HepG2 (cell line): ENCODE measurements at regions not wholly inside any gene's neighbourhood (a gene's known extent, or its start where the extent isn't known, plus 50 kb on each side); places are given as distances from the start of the nearest gene placed in this dataset.

ENCODE experiments used
- ATAC-seq: fragments of 200-7000 bp; cut with Tn5 transposase; 3 replicates; pipeline ENCODE4 v1.9.1; 2020; ENCODE audit warnings: mild to moderate bottlenecking, moderate library complexity
- BruUV-seq: library from RNA; stranded (reverse); fragments of 400-500 nt; replicated peaks from 2 replicates; lab custom pipeline; 2021; lab: Mats Ljungman, UMichigan
- CTCF ChIA-PET: fragments of 300-600 bp; formaldehyde crosslinking; extraction: SDS; loops from one replicate; lab custom pipeline; 2021; ENCODE audit warnings: low total read pairs, inconsistent platforms, low intra/inter-chr PET ratio; lab: Yijun Ruan, JAX
- POLR2A ChIA-PET: fragments of 350-600 bp; sonication (Branson Sonifier 250); formaldehyde crosslinking; loops from one replicate; lab custom pipeline; 2020; ENCODE audit warnings: antibody characterized with exemption, inconsistent platforms; lab: Yijun Ruan, JAX
- DNase-seq: peaks from one replicate; pipeline ENCODE4 v3.0.0-alpha.2; 2015; ENCODE audit warnings: low spot score
- FAIRE-seq: peaks from 3 replicates; lab custom pipeline; 2011; peaks lifted over from hg19 to GRCh38; lab: Jason Lieb, UNC
- H2AFZ ChIP-seq: one replicate; pipeline ENCODE4 v1.6.1; 2011; ENCODE audit warnings: low read length, inconsistent platforms
- H3K27ac ChIP-seq: fragments of 300-600 bp; 3 replicates; pipeline ENCODE4 v1.8.0; 2011; ENCODE audit warnings: mixed run types, mild to moderate bottlenecking, mixed read lengths, low read length, inconsistent platforms; ENCODE audit not compliant: insufficient read depth; ENCODE audit errors: extremely low read length
- H3K27me3 ChIP-seq, 2 experiments: fragments of 200-600 bp in 1 of 2; 2 replicates in 1 of 2; 3 replicates in 1 of 2; pipeline versions ENCODE4 v1.6.0 to v1.8.0; 2011; ENCODE audit warnings: low read length in 2 of 2, mild to moderate bottlenecking in 2 of 2, moderate library complexity in 2 of 2, inconsistent platforms in 1 of 2; ENCODE audit not compliant: insufficient read depth in 2 of 2, control insufficient read depth in 1 of 2
- H3K36me3 ChIP-seq, 2 experiments: fragments of 200-600 bp in 1 of 2; replicated peaks in 1 of 2; 2 replicates in 1 of 2; 3 replicates in 1 of 2; pipeline versions ENCODE4 v1.5.1 to v1.8.0; 2011; ENCODE audit warnings: low read length in 2 of 2, inconsistent platforms in 1 of 2; ENCODE audit not compliant: insufficient read depth in 2 of 2, control insufficient read depth in 1 of 2
- H3K4me1 ChIP-seq: 2 replicates; pipeline ENCODE4 v1.5.1; 2012; ENCODE audit warnings: low read length, inconsistent platforms; ENCODE audit not compliant: insufficient read depth
- H3K4me2 ChIP-seq: 2 replicates; pipeline ENCODE4 v1.6.0; 2011; ENCODE audit warnings: low read depth, low read length, inconsistent platforms
- H3K4me3 ChIP-seq, 3 experiments: fragments of 200-600 bp in 1 of 3; sonication (generic), shearing (Covaris generic) in 1 of 3; replicated peaks in 1 of 3; 2 replicates each; pipeline ENCODE4 v1.5.1; 2011 to 2016; ENCODE audit warnings: low read length in 3 of 3, inconsistent platforms in 2 of 3, low read depth in 2 of 3, mild to moderate bottlenecking in 2 of 3, control low read depth in 1 of 3, mixed read lengths in 1 of 3; ENCODE audit not compliant: insufficient read depth in 1 of 3
- H3K79me2 ChIP-seq: one replicate; pipeline ENCODE4 v1.6.1; 2011; ENCODE audit warnings: low read length, inconsistent platforms; ENCODE audit not compliant: insufficient read depth
- H3K9ac ChIP-seq: 2 replicates; pipeline ENCODE4 v1.6.0; 2011; ENCODE audit warnings: mild to moderate bottlenecking, low read depth, low read length, inconsistent platforms; ENCODE audit not compliant: insufficient read depth
- H3K9me3 ChIP-seq: 2 replicates; pipeline ENCODE4 v1.5.1; 2012; ENCODE audit warnings: mild to moderate bottlenecking, low read length
- H4K20me1 ChIP-seq: 2 replicates; pipeline ENCODE4 v1.6.0; 2011; ENCODE audit warnings: inconsistent platforms, mild to moderate bottlenecking, low read length, moderate library complexity; ENCODE audit not compliant: insufficient read depth
- ARNT ChIP-seq: fragments of 450-650 bp; IDR thresholded peaks from 2 replicates; pipeline ENCODE4 v1.6.1; 2017
- ARNTL ChIP-seq: sonication (generic); formaldehyde crosslinking; IDR thresholded peaks from 2 replicates; pipeline ENCODE4 v1.4.0; 2020; ENCODE audit warnings: mild to moderate bottlenecking, missing genetic modification reagents
- DR1 ChIP-seq: sonication (generic); formaldehyde crosslinking; IDR thresholded peaks from 2 replicates; pipeline ENCODE4 v1.8.0; 2021; ENCODE audit warnings: mild to moderate bottlenecking, missing genetic modification reagents, inconsistent platforms
- HNRNPK ChIP-seq: fragments of 200-400 bp; formaldehyde crosslinking; IDR thresholded peaks from 2 replicates; pipeline ENCODE4 v1.6.1; 2018; ENCODE audit warnings: low read length, low read depth, moderate library complexity, mild to moderate bottlenecking; ENCODE audit not compliant: poor library complexity, severe bottlenecking
- KLF9 ChIP-seq: IDR thresholded peaks from 2 replicates; pipeline ENCODE4 v1.6.1; 2016; ENCODE audit warnings: low read depth
- SNAPC4 ChIP-seq: sonication (generic); formaldehyde crosslinking; IDR thresholded peaks from 2 replicates; pipeline ENCODE4 v1.4.0; 2020; ENCODE audit warnings: mild to moderate bottlenecking, missing genetic modification reagents
- TBP ChIP-seq: sonication (generic); formaldehyde crosslinking; IDR thresholded peaks from 2 replicates; pipeline ENCODE4 v1.5.0; 2020; ENCODE audit warnings: missing genetic modification reagents
- TBX3 ChIP-seq: fragments of 450-650 bp; IDR thresholded peaks from 2 replicates; pipeline ENCODE4 v1.6.1; 2017; ENCODE audit warnings: antibody characterized with exemption, mild to moderate bottlenecking, inconsistent platforms, borderline replicate concordance
- TGIF2 ChIP-seq: IDR thresholded peaks from 2 replicates; pipeline ENCODE4 v1.6.1; 2016; ENCODE audit warnings: control low read depth, missing compliant biosample characterization
- ZNF17 ChIP-seq: sonication (generic); formaldehyde crosslinking; IDR thresholded peaks from 2 replicates; pipeline ENCODE4 v1.5.0; 2020; ENCODE audit warnings: mild to moderate bottlenecking, missing genetic modification reagents
- ZNF24 ChIP-seq: fragments of 450-650 bp; IDR thresholded peaks from 2 replicates; pipeline ENCODE4 v1.6.1; 2017; ENCODE audit warnings: antibody characterized with exemption, mild to moderate bottlenecking
- ZNF335 ChIP-seq: sonication (generic); formaldehyde crosslinking; IDR thresholded peaks from 2 replicates; pipeline ENCODE4 v1.4.0; 2020; ENCODE audit warnings: missing genetic modification reagents
- ZNF503 ChIP-seq: sonication (generic); formaldehyde crosslinking; IDR thresholded peaks from 2 replicates; pipeline ENCODE4 v1.4.0; 2020; ENCODE audit warnings: missing genetic modification reagents
- ZNF672 ChIP-seq: sonication (generic); formaldehyde crosslinking; IDR thresholded peaks from 2 replicates; pipeline ENCODE4 v1.8.1; 2022; ENCODE audit warnings: missing genetic modification reagents
- ZNF7 ChIP-seq: IDR thresholded peaks from 2 replicates; pipeline ENCODE4 v1.6.1; 2016; ENCODE audit warnings: missing biosample characterization, missing genetic modification reagents
- ZNF737 ChIP-seq: sonication (generic); formaldehyde crosslinking; IDR thresholded peaks from 2 replicates; pipeline ENCODE4 v1.5.0; 2020; ENCODE audit warnings: missing genetic modification reagents, mild to moderate bottlenecking, borderline replicate concordance
- WGBS: methylation state at CpG from one replicate; pipeline ENCODE4 v1.1.6; 2017; ENCODE audit warnings: low lambda C conversion rate; 5-methylcytosine and 5-hydroxymethylcytosine counted together
- in situ Hi-C: cut with HindIII; loops from 2 replicates; pipeline ENCODE4 v1.10.0; 2017; ENCODE audit warnings: low pct_unique_long_range_greater_than_20kb; ENCODE audit not compliant: extremely low pct_ligation_motif_present
- intact Hi-C: fragments of 100-400 bp; cut with micrococcal nuclease; formaldehyde crosslinking; loops from one replicate; pipeline ENCODE4 v1.10.0; 2022; ENCODE audit not compliant: unreplicated experiment

- no TSS peak for BruUV-seq
- POLR2A ChIA-PET, result no interaction called here
Observed at GRCh38 chr2:16014802-16015201, 74.5 kb downstream of the MYCN start.

More at GRCh38 chr2:16014802-16015201, 74.5 kb downstream of the MYCN start:
- TF ChIP-seq SNAPC4 (no peak), ZNF7 (no peak), ZNF737 (CRISPR knock-in tag) (no peak), ZNF335 (CRISPR knock-in tag) (no peak), ARNTL (CRISPR knock-in tag) (no peak), TBX3 (no peak), DR1 (CRISPR knock-in tag) (no peak), HNRNPK (no peak), KLF9 (CRISPR knock-in tag) (no peak), TGIF2 (CRISPR knock-in tag) (no peak), ZNF503 (no peak), TBP (CRISPR knock-in tag) (no peak), ZNF24 (no peak), ZNF672 (CRISPR knock-in tag) (no peak), ARNT (no peak), ZNF17 (CRISPR knock-in tag) (no peak)
- CTCF ChIA-PET, result no interaction called here
- ATAC-seq (no peak), FAIRE-seq (no peak), DNase-seq (no peak)
- intact Hi-C loops, result no loop called here
- Histone ChIP-seq H4K20me1 (no peaks in the 10 kb centered on the region), H3K27me3 (peaks cover 2 to 12% of the 10 kb centered on the region in 2 experiments; a peak in 3 of 5 replicates), H3K4me3 (no peak overlapping the region), H3K27ac (no peak overlapping the region), H3K9ac (no peak overlapping the region), H3K36me3 (no peaks in the 10 kb centered on the region), H3K4me1 (no peaks in the 10 kb centered on the region), H3K4me2 (no peak overlapping the region), H2AFZ (no peak overlapping the region), H3K9me3 (no peaks in the 10 kb centered on the region), H3K79me2 (no peaks in the 10 kb centered on the region)
- in situ Hi-C loops, result no loop called here
- WGBS, result 62% methylated on average over 3 of the region's 3 CpGs
